Mesothelial cell of epicardium (in vitro differentiated cells): ENCODE measurements at regions not wholly inside any gene's neighbourhood (a gene's known extent, or its start where the extent isn't known, plus 50 kb on each side); places are given as distances from the start of the nearest gene placed in this dataset.

ENCODE experiments used
- DNase-seq, 2 experiments: peaks; one replicate each; pipeline ENCODE4 v3.0.0; 2021; ENCODE audit warnings: low spot score in 2 of 2; ENCODE audit not compliant: unreplicated experiment in 2 of 2
- H3K27ac Mint-ChIP-seq: 2 replicates; pipeline ENCODE4 v1.8.0; 2021; ENCODE audit warnings: mixed read lengths
- H3K27me3 Mint-ChIP-seq: 2 replicates; pipeline ENCODE4 v1.8.0; 2021; ENCODE audit warnings: low read depth, mixed read lengths
- H3K36me3 Mint-ChIP-seq: 2 replicates; pipeline ENCODE4 v1.8.0; 2021; ENCODE audit warnings: mixed read lengths
- H3K4me1 Mint-ChIP-seq: 2 replicates; pipeline ENCODE4 v1.8.0; 2021; ENCODE audit warnings: mixed read lengths
- H3K4me3 Mint-ChIP-seq: 2 replicates; pipeline ENCODE4 v1.8.0; 2021; ENCODE audit warnings: mild to moderate bottlenecking, moderate library complexity, mixed read lengths
- H3K9me3 Mint-ChIP-seq: 2 replicates; pipeline ENCODE4 v1.8.0; 2021; ENCODE audit warnings: mixed read lengths
- CTCF ChIP-seq: fragments of 200-600 bp; sonication (generic); IDR thresholded peaks from one replicate; pipeline ENCODE4 v1.5.0; 2021; ENCODE audit warnings: antibody characterized with exemption; ENCODE audit not compliant: unreplicated experiment

- no peaks in the 10 kb centered on the region for H3K9me3 Mint-ChIP-seq
- peaks cover 20% of the 10 kb centered on the region for H3K4me1 Mint-ChIP-seq
- no peak overlapping the region for H3K4me3 Mint-ChIP-seq
- peak overlapping the region; percentile 68 for H3K27ac Mint-ChIP-seq
- no peak for TF ChIP-seq CTCF
- no peaks in the 10 kb centered on the region for H3K36me3 Mint-ChIP-seq
- DNase-seq: peak; percentile 57 to 72
- peaks cover 2% of the 10 kb centered on the region for H3K27me3 Mint-ChIP-seq
Observed at GRCh38 chr16:73572135-73572828, 524.4 kb upstream of the ZFHX3 start.

GRCh38 chr16:73569266-73569980 lies 521.5 kb upstream of the ZFHX3 start:
- TF ChIP-seq CTCF: no peak
- no peaks in the 10 kb centered on the region for H3K9me3 Mint-ChIP-seq
- no peaks in the 10 kb centered on the region for H3K27me3 Mint-ChIP-seq
- peaks cover 20% of the 10 kb centered on the region for H3K4me1 Mint-ChIP-seq
- no peaks in the 10 kb centered on the region for H3K36me3 Mint-ChIP-seq
- no peak overlapping the region for H3K4me3 Mint-ChIP-seq
- no peak overlapping the region for H3K27ac Mint-ChIP-seq
- no peak for DNase-seq

- Mint-ChIP-seq H3K27ac (no peak overlapping the region), H3K4me1 (peaks cover 20% of the 10 kb centered on the region)
- DNase-seq: no peak
Observed at GRCh38 chr16:73568769-73569168, 520.8 kb upstream of the ZFHX3 start.

GRCh38 chr16:73565925-73566324 lies 518.0 kb upstream of the ZFHX3 start:
- H3K36me3 Mint-ChIP-seq: no peaks in the 10 kb centered on the region
- no peak for TF ChIP-seq CTCF
- DNase-seq: no peak
- no peaks in the 10 kb centered on the region for H3K9me3 Mint-ChIP-seq
- peaks cover 12% of the 10 kb centered on the region for H3K4me1 Mint-ChIP-seq
- no peak overlapping the region for H3K27ac Mint-ChIP-seq
- no peaks in the 10 kb centered on the region for H3K27me3 Mint-ChIP-seq
- no peak overlapping the region for H3K4me3 Mint-ChIP-seq

More at GRCh38 chr16:73568769-73569168, 520.8 kb upstream of the ZFHX3 start:
- Mint-ChIP-seq H3K27me3 (no peaks in the 10 kb centered on the region), H3K36me3 (no peaks in the 10 kb centered on the region), H3K9me3 (no peaks in the 10 kb centered on the region), H3K4me3 (no peak overlapping the region)
- no peak for TF ChIP-seq CTCF

DNA sequence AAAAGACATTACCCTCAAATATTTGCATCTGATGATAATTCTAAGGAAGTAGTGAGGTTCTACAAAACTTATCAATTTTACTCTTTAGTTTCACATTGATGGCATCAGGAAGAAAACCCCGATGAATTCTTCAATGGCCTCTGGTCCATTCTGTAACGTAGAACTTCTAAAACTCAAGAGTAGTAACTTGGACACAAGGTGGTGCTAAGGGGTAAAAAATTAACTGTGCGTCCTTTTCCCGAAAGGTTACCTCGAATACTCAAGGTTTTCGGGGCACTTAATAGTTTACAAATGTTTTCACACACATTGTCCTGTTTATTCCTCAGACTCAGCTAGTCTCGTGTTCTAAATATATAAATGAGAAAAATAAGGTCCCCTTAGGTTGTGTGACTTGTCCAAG lies 517.3 kb upstream of the ZFHX3 start:
- Mint-ChIP-seq H3K27me3 (no peaks in the 10 kb centered on the region), H3K4me3 (no peak overlapping the region), H3K27ac (no peak overlapping the region), H3K4me1 (peaks cover 11% of the 10 kb centered on the region), H3K9me3 (no peaks in the 10 kb centered on the region), H3K36me3 (no peaks in the 10 kb centered on the region)
- TF ChIP-seq CTCF: no peak
- no peak for DNase-seq
